Brain pericyte (primary cell): ENCODE measurements at regions not wholly inside any gene's neighbourhood (a gene's known extent, or its start where the extent isn't known, plus 50 kb on each side); places are given as distances from the start of the nearest gene placed in this dataset.

Experiments used
- DNase-seq: peaks from one replicate; pipeline ENCODE4 v3.0.0-alpha.2; 2012; ENCODE audit warnings: low read depth, low spot score

- no peak for DNase-seq
Observed at GRCh38 chr4:67124716-67125115, 420.6 kb downstream of the CENPC start.

GRCh38 chr4:67122029-67122428, 423.3 kb downstream of the CENPC start:
- DNase-seq = no peak

- no peak for DNase-seq
Observed at GRCh38 chr4:67120369-67120768, 424.9 kb downstream of the CENPC start.

GRCh38 chr4:67109276-67109675, 436.0 kb downstream of the CENPC start:
- no peak for DNase-seq

GRCh38 chr4:67106861-67107460, 438.3 kb downstream of the CENPC start:
- no peak for DNase-seq

- no peak for DNase-seq
Observed at GRCh38 chr4:67104145-67104544, 441.2 kb downstream of the CENPC start.

- no peak for DNase-seq
Observed at GRCh38 chr4:67103001-67103747, 442.1 kb downstream of the CENPC start.

- no peak for DNase-seq
Observed at GRCh38 chr4:67101612-67102011, 443.7 kb downstream of the CENPC start.

GRCh38 chr4:67092351-67092750, 453.0 kb downstream of the CENPC start:
- DNase-seq = no peak

GRCh38 chr4:67091673-67092072, 453.6 kb downstream of the CENPC start:
- no peak for DNase-seq

- DNase-seq = no peak
Observed at GRCh38 chr4:67087897-67088296, 457.4 kb downstream of the CENPC start.

- DNase-seq = no peak
Observed at GRCh38 chr4:67084783-67085182, 460.5 kb downstream of the CENPC start.

GRCh38 chr4:67083496-67083895, 461.8 kb downstream of the CENPC start:
- DNase-seq = no peak

GRCh38 chr4:67082746-67083145, 462.6 kb downstream of the CENPC start:
- no peak for DNase-seq

- DNase-seq = no peak
Observed at GRCh38 chr4:67080046-67080557, 465.2 kb downstream of the CENPC start.

GRCh38 chr4:67071641-67072040, 473.7 kb downstream of the CENPC start:
- no peak for DNase-seq

- DNase-seq = no peak
Observed at GRCh38 chr4:67055319-67055718, 490.0 kb downstream of the CENPC start.

GRCh38 chr4:67054896-67055295, 490.4 kb downstream of the CENPC start:
- DNase-seq = no peak

GRCh38 chr4:67052814-67053675, 492.3 kb downstream of the CENPC start:
- DNase-seq = no peak

- DNase-seq = no peak
Observed at GRCh38 chr4:67051000-67051789, 494.1 kb downstream of the CENPC start.

- DNase-seq = no peak
Observed at GRCh38 chr4:67049446-67049845, 495.9 kb downstream of the CENPC start.
